Cardiac muscle cell (in vitro differentiated cells and primary cell): ENCODE measurements at regions not wholly inside any gene's neighbourhood (a gene's known extent, or its start where the extent isn't known, plus 50 kb on each side); places are given as distances from the start of the nearest gene placed in this dataset.

ENCODE experiments used
- DNase-seq, 2 donors: peaks; one replicate each; pipeline versions ENCODE4 v3.0.0 to v3.0.0-alpha.2; 2010 to 2017; ENCODE audit warnings: low read depth in 1 of 2, low spot score in 1 of 2
- H3K27ac ChIP-seq: fragments of 200-600 bp; sonication (generic); 2 replicates; pipeline ENCODE4 v1.5.1; 2016
- H3K27me3 ChIP-seq: fragments of 200-600 bp; sonication (generic); 2 replicates; pipeline ENCODE4 v1.6.0; 2016; ENCODE audit warnings: control low read depth
- H3K36me3 ChIP-seq: fragments of 200-600 bp; sonication (generic); 2 replicates; pipeline ENCODE4 v1.5.1; 2016; ENCODE audit warnings: control low read depth
- H3K4me1 ChIP-seq: fragments of 200-600 bp; sonication (generic); 2 replicates; pipeline ENCODE4 v1.8.1; 2017; ENCODE audit warnings: low read depth, mild to moderate bottlenecking, mixed run types
- H3K4me3 ChIP-seq: fragments of 200-600 bp; sonication (generic); 2 replicates; pipeline ENCODE4 v1.5.1; 2016; ENCODE audit warnings: mild to moderate bottlenecking
- H3K9me3 ChIP-seq: fragments of 200-600 bp; sonication (generic); 2 replicates; pipeline ENCODE4 v1.5.1; 2017; ENCODE audit warnings: low read depth, mild to moderate bottlenecking, control low read depth
- CTCF ChIP-seq: IDR thresholded peaks from 2 replicates; pipeline ENCODE4 v1.5.1; 2012; ENCODE audit warnings: low read depth, mild to moderate bottlenecking, low read length

- Histone ChIP-seq H3K9me3 (no peaks in the 10 kb centered on the region), H3K36me3 (no peaks in the 10 kb centered on the region), H3K27ac (no peak overlapping the region), H3K27me3 (no peaks in the 10 kb centered on the region), H3K4me1 (no peaks in the 10 kb centered on the region), H3K4me3 (no peak overlapping the region)
- no peak for DNase-seq
- no peak for TF ChIP-seq CTCF
Observed at GRCh38 chr3:8198605-8199004, 303.0 kb upstream of the LMCD1 start.

- Histone ChIP-seq H3K9me3 (no peaks in the 10 kb centered on the region), H3K4me1 (no peaks in the 10 kb centered on the region), H3K4me3 (no peak overlapping the region), H3K36me3 (no peaks in the 10 kb centered on the region), H3K27ac (no peak overlapping the region), H3K27me3 (no peaks in the 10 kb centered on the region)
- TF ChIP-seq CTCF, result no peak
- no peak for DNase-seq
Observed at GRCh38 chr3:8200996-8201395, 300.6 kb upstream of the LMCD1 start.

- Histone ChIP-seq H3K4me3 (no peak overlapping the region), H3K27ac (no peak overlapping the region), H3K27me3 (no peaks in the 10 kb centered on the region), H3K9me3 (no peaks in the 10 kb centered on the region), H3K4me1 (no peaks in the 10 kb centered on the region), H3K36me3 (no peaks in the 10 kb centered on the region)
- no peak for TF ChIP-seq CTCF
- DNase-seq, result peak in 1 of 2 donors; percentile 25
Observed at GRCh38 chr3:8201886-8202285, 299.7 kb upstream of the LMCD1 start.

- H3K4me1 ChIP-seq, result no peaks in the 10 kb centered on the region
- H3K36me3 ChIP-seq, result no peaks in the 10 kb centered on the region
- H3K27me3 ChIP-seq, result no peaks in the 10 kb centered on the region
- no peak for TF ChIP-seq CTCF
- no peaks in the 10 kb centered on the region for H3K9me3 ChIP-seq
- no peak for DNase-seq
- H3K27ac ChIP-seq, result no peak overlapping the region
- no peak overlapping the region for H3K4me3 ChIP-seq
Observed at GRCh38 chr3:8204331-8204730, 297.3 kb upstream of the LMCD1 start.

- no peak overlapping the region for H3K4me3 ChIP-seq
- peak in 1 of 2 donors; percentile 11 for DNase-seq
- no peaks in the 10 kb centered on the region for H3K4me1 ChIP-seq
- no peaks in the 10 kb centered on the region for H3K36me3 ChIP-seq
- TF ChIP-seq CTCF, result no peak
- H3K27ac ChIP-seq, result no peak overlapping the region
- no peaks in the 10 kb centered on the region for H3K9me3 ChIP-seq
- no peaks in the 10 kb centered on the region for H3K27me3 ChIP-seq
Observed at GRCh38 chr3:8204853-8205650, 296.6 kb upstream of the LMCD1 start.
